GM23338 (cell line): ENCODE measurements at regions not wholly inside any gene's neighbourhood (a gene's known extent, or its start where the extent isn't known, plus 50 kb on each side); places are given as distances from the start of the nearest gene placed in this dataset.

Experiments used
- CTCF ChIP-seq, 2 experiments: fragments of 200-600 bp in 1 of 2; sonication (generic) in 1 of 2; conservative IDR thresholded peaks; 2 replicates each; pipeline versions ENCODE4 v1.5.1 to v1.6.1; 2016 to 2017; ENCODE audit warnings: antibody characterized with exemption in 2 of 2, low read depth in 2 of 2, mild to moderate bottlenecking in 2 of 2, moderate library complexity in 1 of 2
- EZH2phosphoT487 ChIP-seq: fragments of 200-600 bp; sonication (generic); IDR thresholded peaks from one replicate; pipeline ENCODE4 v1.8.1; 2018; ENCODE audit warnings: antibody characterized with exemption; ENCODE audit not compliant: unreplicated experiment

GRCh38 chr4:30842142-30842541, 122.0 kb downstream of the PCDH7 start:
- TF ChIP-seq EZH2phosphoT487, result no peak
- no peak for TF ChIP-seq CTCF (conservative IDR thresholded peaks at IDR 0.05; ENCODE audit: low read depth in 2 of 2)
